Body of pancreas (tissue), 4 donors: ENCODE measurements at regions not wholly inside any gene's neighbourhood (a gene's known extent, or its start where the extent isn't known, plus 50 kb on each side); places are given as distances from the start of the nearest gene placed in this dataset.

ENCODE experiments used
- ATAC-seq: fragments of 150-250 bp; one replicate; pipeline ENCODE4 v1.9.1; 2016
- DNase-seq, 4 donors: peaks; one replicate each; pipeline ENCODE4 v3.0.0-alpha.2; 2019
- H3K27ac ChIP-seq, 4 donors: fragments of 200-600 bp; sonication (generic); 1 replicate in 3 of 4; 2 replicates in 1 of 4; pipeline versions ENCODE4 v1.5.1 to v1.6.1; 2016 to 2019; ENCODE audit warnings: mild to moderate bottlenecking in 1 of 4, mixed read lengths in 1 of 4, moderate library complexity in 1 of 4
- H3K27me3 ChIP-seq, 2 donors: fragments of 200-600 bp; sonication (generic); one replicate each; pipeline ENCODE4 v1.6.0; 2016; ENCODE audit warnings: mild to moderate bottlenecking in 1 of 2
- H3K36me3 ChIP-seq, 2 donors: fragments of 200-600 bp; sonication (generic); replicated peaks in 1 of 2; 2 replicates each; pipeline ENCODE4 v1.5.1; 2016; ENCODE audit warnings: low read depth in 2 of 2; ENCODE audit not compliant: insufficient read depth in 1 of 2
- H3K4me1 ChIP-seq: fragments of 200-600 bp; sonication (generic); one replicate; pipeline ENCODE4 v1.6.0; 2016
- H3K4me3 ChIP-seq, 2 donors: fragments of 200-600 bp; sonication (generic); 1 replicate in 1 of 2; 2 replicates in 1 of 2; pipeline ENCODE4 v1.5.1; 2016 to 2019
- H3K9me3 ChIP-seq, 3 donors: fragments of 200-600 bp; sonication (generic); 1 replicate in 2 of 3; 2 replicates in 1 of 3; pipeline ENCODE4 v1.5.1; 2016
- POLR2A ChIP-seq, 3 donors: fragments of 450-650 bp; IDR thresholded peaks; one replicate each; pipeline ENCODE4 v1.6.1; 2016; ENCODE audit warnings: antibody characterized with exemption in 3 of 3, mild to moderate bottlenecking in 2 of 3
- WGBS, 2 donors: methylation state at CpG; one replicate each; pipeline ENCODE4 v1.1.5; 2017; 5-methylcytosine and 5-hydroxymethylcytosine counted together
- intact Hi-C: fragments of 100-400 bp; cut with DNase I; formaldehyde crosslinking; loops from one replicate; pipeline ENCODE4 v1.15.1; 2023
- TF ChIP-seq, protein P1 (sequence below), 7 experiments: fragments of 450-650 bp in 4 of 7; fragments of 200-600 bp in 3 of 7; sonication (generic) in 3 of 7; IDR thresholded peaks; one replicate each; pipeline ENCODE4 v1.5.1; 2016 to 2019; ENCODE audit warnings: antibody characterized with exemption in 7 of 7

DNA sequence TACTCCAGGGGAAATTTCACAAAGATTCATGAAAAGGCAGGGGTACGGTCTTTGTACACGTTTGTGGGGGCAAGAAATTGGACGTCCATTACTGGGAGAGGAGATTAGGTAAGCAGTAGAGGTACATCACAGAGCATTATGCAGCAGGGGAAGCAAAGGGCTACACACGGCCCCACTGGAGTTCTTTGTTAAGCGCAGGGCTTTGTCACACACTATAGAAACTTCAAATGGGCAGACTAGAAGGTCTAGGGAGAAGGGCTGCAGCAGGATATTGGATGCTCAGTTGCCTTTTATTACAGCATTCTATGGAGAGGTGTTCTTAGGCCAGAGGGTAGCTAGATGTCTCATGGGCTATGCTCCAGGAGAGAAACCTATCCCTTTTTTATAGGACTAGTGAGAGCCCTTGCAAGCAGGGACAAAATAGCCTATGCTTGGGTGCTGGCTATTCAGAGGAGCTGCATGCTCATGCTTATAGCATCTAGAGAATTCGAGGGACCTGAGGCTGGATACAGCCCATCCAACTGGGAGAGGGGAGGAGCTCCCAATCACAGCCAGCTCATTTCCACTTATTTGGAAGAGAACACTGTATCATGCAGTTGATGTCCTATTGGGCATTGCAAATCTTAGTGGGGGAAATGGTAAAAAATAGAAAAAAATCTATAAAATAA, 506.4 kb upstream of the ADAMTS9 start:
- no peak for TF ChIP-seq POLR2A (IDR thresholded peaks at IDR 0.05)
- TF ChIP-seq, protein P1, sequence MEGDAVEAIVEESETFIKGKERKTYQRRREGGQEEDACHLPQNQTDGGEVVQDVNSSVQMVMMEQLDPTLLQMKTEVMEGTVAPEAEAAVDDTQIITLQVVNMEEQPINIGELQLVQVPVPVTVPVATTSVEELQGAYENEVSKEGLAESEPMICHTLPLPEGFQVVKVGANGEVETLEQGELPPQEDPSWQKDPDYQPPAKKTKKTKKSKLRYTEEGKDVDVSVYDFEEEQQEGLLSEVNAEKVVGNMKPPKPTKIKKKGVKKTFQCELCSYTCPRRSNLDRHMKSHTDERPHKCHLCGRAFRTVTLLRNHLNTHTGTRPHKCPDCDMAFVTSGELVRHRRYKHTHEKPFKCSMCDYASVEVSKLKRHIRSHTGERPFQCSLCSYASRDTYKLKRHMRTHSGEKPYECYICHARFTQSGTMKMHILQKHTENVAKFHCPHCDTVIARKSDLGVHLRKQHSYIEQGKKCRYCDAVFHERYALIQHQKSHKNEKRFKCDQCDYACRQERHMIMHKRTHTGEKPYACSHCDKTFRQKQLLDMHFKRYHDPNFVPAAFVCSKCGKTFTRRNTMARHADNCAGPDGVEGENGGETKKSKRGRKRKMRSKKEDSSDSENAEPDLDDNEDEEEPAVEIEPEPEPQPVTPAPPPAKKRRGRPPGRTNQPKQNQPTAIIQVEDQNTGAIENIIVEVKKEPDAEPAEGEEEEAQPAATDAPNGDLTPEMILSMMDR (IDR thresholded peaks at IDR 0.05), result no peak
- WGBS, 2 donors, result 73 to 76% methylated on average over 6 of the region's 6 CpGs
- intact Hi-C loops, result no loop called here
- Histone ChIP-seq H3K36me3 (no peaks in the 10 kb centered on the region), H3K27ac (no peak overlapping the region), H3K27me3 (no peaks in the 10 kb centered on the region), H3K4me3 (no peak overlapping the region), H3K4me1 (peaks cover 9% of the 10 kb centered on the region), H3K9me3 (no peaks in the 10 kb centered on the region)
- DNase-seq (no peak), ATAC-seq (no peak)

DNA sequence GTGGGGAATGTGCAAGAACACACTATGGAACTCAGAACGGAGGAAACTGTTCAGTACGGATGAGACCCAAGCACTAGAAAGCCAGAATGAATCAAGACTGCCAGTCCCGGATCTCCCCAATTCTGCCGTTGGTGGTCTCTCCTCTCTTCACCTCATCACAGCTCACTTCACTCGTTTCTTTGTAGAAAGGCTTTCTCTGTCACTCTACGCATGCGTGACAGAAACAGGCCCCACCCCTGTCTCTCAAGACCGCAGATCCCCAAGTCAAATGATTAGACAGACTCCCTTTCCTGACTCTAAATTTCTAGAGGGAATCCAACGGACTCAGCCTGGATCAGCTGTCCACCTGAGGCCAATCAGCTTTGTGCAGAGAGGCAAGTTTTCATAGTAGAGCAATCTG, 505.7 kb upstream of the ADAMTS9 start:
- Histone ChIP-seq H3K27me3 (no peaks in the 10 kb centered on the region), H3K4me1 (peaks cover 9% of the 10 kb centered on the region), H3K9me3 (no peaks in the 10 kb centered on the region), H3K27ac (no peak overlapping the region), H3K4me3 (no peak overlapping the region), H3K36me3 (no peaks in the 10 kb centered on the region)
- intact Hi-C loops, result no loop called here
- ATAC-seq (no peak), DNase-seq (no peak)
- no peak for TF ChIP-seq POLR2A (IDR thresholded peaks at IDR 0.05)
- TF ChIP-seq, protein P1 (IDR thresholded peaks at IDR 0.05), result no peak
- 81 to 84% methylated on average over 9 of the region's 9 CpGs for WGBS, 2 donors

DNA sequence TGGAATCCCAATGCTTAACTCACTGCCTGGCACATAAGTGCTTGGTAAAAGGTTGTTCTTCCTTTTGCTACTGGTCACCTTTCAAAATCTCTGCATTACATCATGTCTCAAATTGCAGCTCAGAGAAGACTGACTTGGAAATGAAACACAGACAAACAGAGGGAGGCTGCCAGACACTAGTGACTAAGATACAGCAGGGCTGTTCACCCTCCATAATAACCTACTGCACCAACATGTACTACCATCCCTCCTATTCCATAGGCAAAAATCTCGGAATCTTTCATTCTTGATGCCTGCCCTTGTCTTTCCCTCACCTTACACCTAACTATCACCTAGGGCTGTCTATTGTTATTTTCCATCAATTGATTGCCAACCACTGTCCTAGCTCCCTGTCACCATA, 502.3 kb upstream of the ADAMTS9 start:
- ATAC-seq, result no peak
- intact Hi-C loops, result no loop called here
- H3K36me3 ChIP-seq, result no peaks in the 10 kb centered on the region
- WGBS, 2 donors, result 0 to 80% methylated on average over 1 of the region's 1 CpG
- H3K4me1 ChIP-seq, result no peaks in the 10 kb centered on the region
- H3K9me3 ChIP-seq, result no peaks in the 10 kb centered on the region
- H3K27me3 ChIP-seq, result no peaks in the 10 kb centered on the region
- no peak overlapping the region for H3K4me3 ChIP-seq
- TF ChIP-seq POLR2A (IDR thresholded peaks at IDR 0.05), result no peak
- TF ChIP-seq, protein P1 (IDR thresholded peaks at IDR 0.05), result no peak
- H3K27ac ChIP-seq, result no peak overlapping the region
- no peak for DNase-seq

DNA sequence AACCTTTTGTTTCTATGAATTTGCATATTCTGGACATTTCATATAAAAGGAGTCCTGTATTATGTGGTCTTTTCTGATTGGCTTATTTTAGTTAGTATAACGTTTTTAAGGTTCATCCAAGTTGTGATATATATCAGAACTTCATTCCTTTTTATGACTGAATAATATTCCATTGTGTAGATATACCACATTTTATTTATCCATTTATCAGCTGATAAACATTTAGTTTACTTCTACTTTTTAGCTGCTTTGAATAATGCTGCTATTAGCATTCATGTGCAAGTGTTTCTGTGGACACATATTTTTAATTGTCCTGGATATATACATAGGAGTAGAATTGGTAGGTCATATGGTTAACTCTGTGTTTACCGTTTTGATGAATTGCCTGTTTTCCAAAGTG, 498.5 kb upstream of the ADAMTS9 start:
- no peak for TF ChIP-seq POLR2A (IDR thresholded peaks at IDR 0.05)
- TF ChIP-seq, protein P1 (IDR thresholded peaks at IDR 0.05), result no peak
- H3K9me3 ChIP-seq, result no peaks in the 10 kb centered on the region
- DNase-seq (no peak), ATAC-seq (no peak)
- no peaks in the 10 kb centered on the region for H3K36me3 ChIP-seq
- H3K4me1 ChIP-seq, result no peaks in the 10 kb centered on the region
- intact Hi-C loops, result no loop called here
- no peaks in the 10 kb centered on the region for H3K27me3 ChIP-seq
- H3K4me3 ChIP-seq, result no peak overlapping the region
- 63 to 66% methylated on average over 2 of the region's 2 CpGs for WGBS, 2 donors
- H3K27ac ChIP-seq, result no peak overlapping the region

DNA sequence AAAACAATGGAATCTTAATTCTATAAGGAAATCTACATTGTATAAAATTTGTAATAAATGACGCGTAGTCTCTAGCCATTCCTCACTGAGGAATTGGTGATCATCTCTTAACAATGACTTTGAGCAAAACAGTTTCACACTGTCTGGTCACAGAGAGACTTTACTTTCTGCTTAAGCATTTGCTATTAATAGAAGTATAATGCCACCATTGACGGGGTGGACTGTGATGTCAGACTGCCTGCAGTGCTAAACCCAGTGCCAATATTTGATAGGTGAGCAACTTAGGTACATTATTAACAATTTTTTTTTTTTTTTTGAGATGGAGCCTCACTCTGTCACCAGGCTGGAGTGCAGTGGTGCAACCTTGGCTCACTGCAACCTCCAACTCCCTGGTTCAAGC, 494.9 kb upstream of the ADAMTS9 start:
- H3K27me3 ChIP-seq, result no peaks in the 10 kb centered on the region
- 53 to 79% methylated on average over 3 of the region's 3 CpGs for WGBS, 2 donors

More for the DNA sequence above, 494.9 kb upstream of the ADAMTS9 start:
- TF ChIP-seq POLR2A (IDR thresholded peaks at IDR 0.05), result no peak
- TF ChIP-seq, protein P1 (IDR thresholded peaks at IDR 0.05), result no peak
- DNase-seq, result no peak
- intact Hi-C loops, result no loop called here
- Histone ChIP-seq H3K9me3 (no peaks in the 10 kb centered on the region), H3K4me3 (no peak overlapping the region), H3K4me1 (no peaks in the 10 kb centered on the region), H3K36me3 (no peaks in the 10 kb centered on the region), H3K27ac (no peak overlapping the region)
- ATAC-seq, result peak; percentile 38
